ENCODE measurements at regions not wholly inside any gene's neighbourhood (a gene's known extent, or its start where the extent isn't known, plus 50 kb on each side); places are given as distances from the start of the nearest gene placed in this dataset.
"Not testable (repeated sequence)": the region's sequence is repeated elsewhere in the genome, so short reads cannot be mapped to it uniquely, and the experiment has no call there.

DNA sequence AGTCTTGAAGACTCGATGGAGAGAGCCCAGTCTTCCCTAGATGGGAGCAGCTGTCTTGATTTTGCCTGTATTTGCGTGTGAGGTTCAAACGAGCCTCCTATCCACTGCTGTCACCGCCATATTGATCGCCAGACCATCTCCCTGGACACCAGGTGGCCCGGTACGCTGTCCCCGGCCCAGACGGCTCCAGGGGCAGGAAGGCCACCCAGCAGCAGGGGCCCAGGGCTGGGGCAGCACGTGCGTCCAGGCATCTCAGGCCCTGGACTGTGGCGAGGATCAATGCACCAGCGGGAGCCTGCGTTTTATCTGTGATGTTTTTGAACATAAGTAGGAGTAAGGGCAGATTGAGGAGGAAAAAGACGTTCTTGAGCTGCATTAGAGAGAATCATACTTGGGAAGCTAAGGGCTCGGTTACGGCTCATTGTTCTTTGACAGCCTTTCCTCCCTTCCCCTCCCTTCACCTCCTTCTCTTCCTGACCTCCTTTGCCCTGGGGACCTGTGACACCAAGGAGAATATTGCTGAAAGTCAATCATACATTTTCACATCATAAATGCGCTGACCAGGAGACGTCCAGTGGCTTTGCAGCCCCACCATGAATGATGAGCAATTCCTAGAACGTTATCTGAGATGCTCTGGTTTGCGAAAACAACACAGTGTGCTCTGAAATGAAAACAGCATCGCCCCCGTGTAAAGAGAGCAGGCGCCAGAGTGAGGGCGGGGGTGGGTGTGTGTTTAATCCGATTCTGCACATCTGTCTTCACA, 711.2 kb upstream of the SALL3 start:
- DNase-seq (no peak), ATAC-seq (no peak)
- no peaks in the 10 kb centered on the region for H3K36me3 ChIP-seq (ENCODE audit: low read depth)
- H3K9me3 ChIP-seq = peaks cover 6% of the 10 kb centered on the region
- TF ChIP-seq CTCF (IDR thresholded peaks at IDR 0.05) = no peak
- H3K4me1 ChIP-seq (ENCODE audit: low read depth) = no peaks in the 10 kb centered on the region
- H3K4me3 ChIP-seq = no peak overlapping the region
- intact Hi-C loops (cut with DNase I, micrococcal nuclease) = no loop called here

DNA sequence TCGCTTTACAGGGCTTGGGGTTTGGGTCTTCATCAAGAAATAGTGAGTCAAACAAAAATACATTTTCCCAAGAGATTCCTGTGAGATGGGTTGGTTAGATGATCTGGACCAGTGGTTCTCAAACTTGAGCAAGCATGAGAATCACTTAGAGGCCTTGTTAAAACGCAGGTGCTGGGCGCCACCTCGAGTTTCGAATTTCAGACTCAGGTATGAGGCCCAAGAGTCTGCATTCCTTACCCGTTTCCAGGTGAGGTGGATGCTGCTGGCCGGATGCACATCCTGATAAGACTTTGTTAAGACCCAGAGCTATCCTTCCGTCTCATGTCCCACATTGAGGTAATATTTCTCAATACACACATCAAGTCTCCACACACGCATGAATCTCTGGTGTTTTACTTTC, 707.8 kb upstream of the SALL3 start:
- no peak for ATAC-seq
- intact Hi-C loops (cut with DNase I, micrococcal nuclease) = no loop called here
- no peak for DNase-seq
- Histone ChIP-seq H3K36me3 (ENCODE audit: low read depth) (no peaks in the 10 kb centered on the region), H3K9me3 (peaks cover 14% of the 10 kb centered on the region), H3K4me3 (no peak overlapping the region), H3K4me1 (ENCODE audit: low read depth) (no peaks in the 10 kb centered on the region)
- no peak for TF ChIP-seq CTCF (IDR thresholded peaks at IDR 0.05)

GRCh38 chr18:78273876-78274275, 705.7 kb upstream of the SALL3 start:
- Histone ChIP-seq H3K36me3 (ENCODE audit: low read depth) (no peaks in the 10 kb centered on the region), H3K4me3 (no peak overlapping the region), H3K4me1 (ENCODE audit: low read depth) (no peaks in the 10 kb centered on the region), H3K9me3 (peaks cover 14% of the 10 kb centered on the region)
- no peak for DNase-seq
- intact Hi-C loops (cut with DNase I, micrococcal nuclease) = no loop called here
- TF ChIP-seq CTCF (IDR thresholded peaks at IDR 0.05) = no peak
- ATAC-seq = no peak

- H3K4me1 ChIP-seq (ENCODE audit: low read depth); intact Hi-C loops (cut with DNase I, micrococcal nuclease); H3K9me3 ChIP-seq; H3K36me3 ChIP-seq (ENCODE audit: low read depth); DNase-seq; H3K4me3 ChIP-seq; ATAC-seq: not testable (repeated sequence)
These were observed 696.2 kb upstream of the SALL3 start for GRCh38 chr18:78283425-78283824.

GRCh38 chr18:78292618-78293380, 686.8 kb upstream of the SALL3 start:
- intact Hi-C loops (cut with DNase I, micrococcal nuclease) = no loop called here
- Histone ChIP-seq H3K4me3 (no peak overlapping the region), H3K9me3 (peaks cover 7% of the 10 kb centered on the region), H3K4me1 (ENCODE audit: low read depth) (no peaks in the 10 kb centered on the region), H3K36me3 (ENCODE audit: low read depth) (no peaks in the 10 kb centered on the region)
- TF ChIP-seq CTCF (IDR thresholded peaks at IDR 0.05) = no peak
- ATAC-seq (no peak), DNase-seq (no peak)

- peaks cover 6% of the 10 kb centered on the region for H3K9me3 ChIP-seq
These were observed 686.1 kb upstream of the SALL3 start for GRCh38 chr18:78293540-78293939.

More at GRCh38 chr18:78293540-78293939, 686.1 kb upstream of the SALL3 start:
- TF ChIP-seq CTCF (IDR thresholded peaks at IDR 0.05) = no peak
- no peak for DNase-seq
- intact Hi-C loops (cut with DNase I, micrococcal nuclease) = no loop called here
- no peak for ATAC-seq
- no peaks in the 10 kb centered on the region for H3K36me3 ChIP-seq (ENCODE audit: low read depth)
- no peaks in the 10 kb centered on the region for H3K4me1 ChIP-seq (ENCODE audit: low read depth)
- H3K4me3 ChIP-seq = no peak overlapping the region
